HepG2 (cell line): ENCODE measurements at regions not wholly inside any gene's neighbourhood (a gene's known extent, or its start where the extent isn't known, plus 50 kb on each side); places are given as distances from the start of the nearest gene placed in this dataset.

Experiments used
- ATAC-seq: fragments of 200-7000 bp; cut with Tn5 transposase; 3 replicates; pipeline ENCODE4 v1.9.1; 2020; ENCODE audit warnings: mild to moderate bottlenecking, moderate library complexity
- BruUV-seq: library from RNA; stranded (reverse); fragments of 400-500 nt; replicated peaks from 2 replicates; lab custom pipeline; 2021; lab: Mats Ljungman, UMichigan
- CTCF ChIA-PET: fragments of 300-600 bp; formaldehyde crosslinking; extraction: SDS; loops from one replicate; lab custom pipeline; 2021; ENCODE audit warnings: low total read pairs, inconsistent platforms, low intra/inter-chr PET ratio; lab: Yijun Ruan, JAX
- POLR2A ChIA-PET: fragments of 350-600 bp; sonication (Branson Sonifier 250); formaldehyde crosslinking; loops from one replicate; lab custom pipeline; 2020; ENCODE audit warnings: antibody characterized with exemption, inconsistent platforms; lab: Yijun Ruan, JAX
- DNase-seq: peaks from one replicate; pipeline ENCODE4 v3.0.0-alpha.2; 2015; ENCODE audit warnings: low spot score
- FAIRE-seq: peaks from 3 replicates; lab custom pipeline; 2011; peaks lifted over from hg19 to GRCh38; lab: Jason Lieb, UNC
- H2AFZ ChIP-seq: one replicate; pipeline ENCODE4 v1.6.1; 2011; ENCODE audit warnings: low read length, inconsistent platforms
- H3K27ac ChIP-seq: fragments of 300-600 bp; 3 replicates; pipeline ENCODE4 v1.8.0; 2011; ENCODE audit warnings: mixed run types, mild to moderate bottlenecking, mixed read lengths, low read length, inconsistent platforms; ENCODE audit not compliant: insufficient read depth; ENCODE audit errors: extremely low read length
- H3K27me3 ChIP-seq, 2 experiments: fragments of 200-600 bp in 1 of 2; 2 replicates in 1 of 2; 3 replicates in 1 of 2; pipeline versions ENCODE4 v1.6.0 to v1.8.0; 2011; ENCODE audit warnings: low read length in 2 of 2, mild to moderate bottlenecking in 2 of 2, moderate library complexity in 2 of 2, inconsistent platforms in 1 of 2; ENCODE audit not compliant: insufficient read depth in 2 of 2, control insufficient read depth in 1 of 2
- H3K36me3 ChIP-seq, 2 experiments: fragments of 200-600 bp in 1 of 2; replicated peaks in 1 of 2; 2 replicates in 1 of 2; 3 replicates in 1 of 2; pipeline versions ENCODE4 v1.5.1 to v1.8.0; 2011; ENCODE audit warnings: low read length in 2 of 2, inconsistent platforms in 1 of 2; ENCODE audit not compliant: insufficient read depth in 2 of 2, control insufficient read depth in 1 of 2
- H3K4me1 ChIP-seq: 2 replicates; pipeline ENCODE4 v1.5.1; 2012; ENCODE audit warnings: low read length, inconsistent platforms; ENCODE audit not compliant: insufficient read depth
- H3K4me2 ChIP-seq: 2 replicates; pipeline ENCODE4 v1.6.0; 2011; ENCODE audit warnings: low read depth, low read length, inconsistent platforms
- H3K4me3 ChIP-seq, 3 experiments: fragments of 200-600 bp in 1 of 3; sonication (generic), shearing (Covaris generic) in 1 of 3; replicated peaks in 1 of 3; 2 replicates each; pipeline ENCODE4 v1.5.1; 2011 to 2016; ENCODE audit warnings: low read length in 3 of 3, inconsistent platforms in 2 of 3, low read depth in 2 of 3, mild to moderate bottlenecking in 2 of 3, control low read depth in 1 of 3, mixed read lengths in 1 of 3; ENCODE audit not compliant: insufficient read depth in 1 of 3
- H3K79me2 ChIP-seq: one replicate; pipeline ENCODE4 v1.6.1; 2011; ENCODE audit warnings: low read length, inconsistent platforms; ENCODE audit not compliant: insufficient read depth
- H3K9ac ChIP-seq: 2 replicates; pipeline ENCODE4 v1.6.0; 2011; ENCODE audit warnings: mild to moderate bottlenecking, low read depth, low read length, inconsistent platforms; ENCODE audit not compliant: insufficient read depth
- H3K9me3 ChIP-seq: 2 replicates; pipeline ENCODE4 v1.5.1; 2012; ENCODE audit warnings: mild to moderate bottlenecking, low read length
- H4K20me1 ChIP-seq: 2 replicates; pipeline ENCODE4 v1.6.0; 2011; ENCODE audit warnings: inconsistent platforms, mild to moderate bottlenecking, low read length, moderate library complexity; ENCODE audit not compliant: insufficient read depth
- AKAP8 ChIP-seq: sonication (generic); formaldehyde crosslinking; IDR thresholded peaks from 2 replicates; pipeline ENCODE4 v1.5.1; 2020; ENCODE audit warnings: mild to moderate bottlenecking, missing genetic modification reagents
- ATF7-NPFF ChIP-seq: sonication (generic); formaldehyde crosslinking; IDR thresholded peaks from 2 replicates; pipeline ENCODE4 v1.8.1; 2023; ENCODE audit warnings: mild to moderate bottlenecking, low read depth, missing genetic modification reagents, moderate library complexity
- CEBPB ChIP-seq: IDR thresholded peaks from 2 replicates; pipeline ENCODE4 v1.6.1; 2011; ENCODE audit warnings: low read depth, low read length, improper control_type of control experiment, borderline replicate concordance
- EP300 ChIP-seq, 3 experiments: sonication (generic) in 1 of 3; formaldehyde crosslinking in 1 of 3; IDR thresholded peaks; 2 replicates each; pipeline versions ENCODE4 v1.5.1 to v1.6.1; 2011 to 2020; ENCODE audit warnings: low read depth in 2 of 3, low read length in 2 of 3, borderline replicate concordance in 1 of 3, improper control_type of control experiment in 1 of 3, mild to moderate bottlenecking in 1 of 3, missing genetic modification reagents in 1 of 3, moderate library complexity in 1 of 3
- JUNB ChIP-seq: sonication (generic); formaldehyde crosslinking; IDR thresholded peaks from 2 replicates; pipeline ENCODE4 v1.8.0; 2022; ENCODE audit warnings: missing genetic modification reagents, mild to moderate bottlenecking, borderline replicate concordance
- RXRB ChIP-seq: IDR thresholded peaks from 2 replicates; pipeline ENCODE4 v1.6.1; 2016; ENCODE audit warnings: borderline replicate concordance, missing genetic modification reagents, missing compliant biosample characterization
- SIX4 ChIP-seq: sonication (generic); formaldehyde crosslinking; IDR thresholded peaks from 2 replicates; pipeline ENCODE4 v1.4.0; 2020; ENCODE audit warnings: missing genetic modification reagents
- SNAPC2 ChIP-seq: sonication (generic); formaldehyde crosslinking; IDR thresholded peaks from 2 replicates; pipeline ENCODE4 v1.8.1; 2022; ENCODE audit warnings: mild to moderate bottlenecking, missing genetic modification reagents
- SOX5 ChIP-seq: IDR thresholded peaks from 2 replicates; pipeline ENCODE4 v1.6.1; 2016; ENCODE audit warnings: borderline replicate concordance
- STAT5B ChIP-seq: sonication (generic); formaldehyde crosslinking; IDR thresholded peaks from 2 replicates; pipeline ENCODE4 v1.4.0; 2020; ENCODE audit warnings: missing genetic modification reagents
- TFDP2 ChIP-seq: sonication (generic); formaldehyde crosslinking; IDR thresholded peaks from 2 replicates; pipeline ENCODE4 v1.4.0; 2020; ENCODE audit warnings: missing genetic modification reagents
- ZBTB21 ChIP-seq: sonication (generic); formaldehyde crosslinking; IDR thresholded peaks from 2 replicates; pipeline ENCODE4 v1.4.0; 2020; ENCODE audit warnings: missing genetic modification reagents
- ZNF264 ChIP-seq: sonication (generic); formaldehyde crosslinking; IDR thresholded peaks from 2 replicates; pipeline ENCODE4 v1.4.0; 2020; ENCODE audit warnings: missing genetic modification reagents
- ZNF597 ChIP-seq: sonication (generic); formaldehyde crosslinking; IDR thresholded peaks from 2 replicates; pipeline ENCODE4 v1.5.0; 2020; ENCODE audit warnings: missing genetic modification reagents
- ZNF598 ChIP-seq: sonication (generic); formaldehyde crosslinking; IDR thresholded peaks from 2 replicates; pipeline ENCODE4 v1.5.1; 2020; ENCODE audit warnings: mild to moderate bottlenecking, missing genetic modification reagents, borderline replicate concordance
- WGBS: methylation state at CpG from one replicate; pipeline ENCODE4 v1.1.6; 2017; ENCODE audit warnings: low lambda C conversion rate; 5-methylcytosine and 5-hydroxymethylcytosine counted together
- in situ Hi-C: cut with HindIII; loops from 2 replicates; pipeline ENCODE4 v1.10.0; 2017; ENCODE audit warnings: low pct_unique_long_range_greater_than_20kb; ENCODE audit not compliant: extremely low pct_ligation_motif_present
- intact Hi-C: fragments of 100-400 bp; cut with micrococcal nuclease; formaldehyde crosslinking; loops from one replicate; pipeline ENCODE4 v1.10.0; 2022; ENCODE audit not compliant: unreplicated experiment

- in situ Hi-C loops = no loop called here
- BruUV-seq = no TSS peak
- Histone ChIP-seq H3K9ac (no peak overlapping the region), H3K27me3 (peaks cover 2 to 48% of the 10 kb centered on the region in 2 experiments; a peak in 3 of 5 replicates), H4K20me1 (no peaks in the 10 kb centered on the region), H3K4me3 (no peak overlapping the region), H3K4me2 (no peak overlapping the region), H3K79me2 (no peaks in the 10 kb centered on the region), H3K9me3 (no peaks in the 10 kb centered on the region), H3K4me1 (no peaks in the 10 kb centered on the region), H3K27ac (no peak overlapping the region), H3K36me3 (no peaks in the 10 kb centered on the region), H2AFZ (no peak overlapping the region)
- POLR2A ChIA-PET = interaction anchor here (1.0 kb wide), 1 partner anchor 37 kb away, joined by 3 read pairs; no protein-coding TSS in a partner anchor
- intact Hi-C loops = no loop called here
- CTCF ChIA-PET = no interaction called here
- no peak for FAIRE-seq
- DNase-seq = no peak
- no peak for ATAC-seq
- peak; percentile 50; the same call in 1 of the 2 replicates for TF ChIP-seq CEBPB
- no peak for TF ChIP-seq ZNF597 (CRISPR knock-in tag)
- TF ChIP-seq SIX4 (CRISPR knock-in tag) = no peak
- no peak for TF ChIP-seq ZBTB21 (CRISPR knock-in tag)
- WGBS = 45% methylated on average over 5 of the region's 5 CpGs
Measured at GRCh38 chr9:124185413-124185812, 72.3 kb upstream of the NEK6 start.

GRCh38 chr9:124187311-124187710 is 70.4 kb upstream of the NEK6 start:
- in situ Hi-C loops (no loop called here), intact Hi-C loops (no loop called here)
- Histone ChIP-seq H3K4me1 (peaks cover 9% of the 10 kb centered on the region; the same call in 1 of the 2 replicates), H3K36me3 (no peaks in the 10 kb centered on the region), H3K79me2 (no peaks in the 10 kb centered on the region), H3K27me3 (peaks cover 0 to 43% of the 10 kb centered on the region in 2 experiments; a peak in 3 of 5 replicates), H3K27ac (no peak overlapping the region), H2AFZ (no peak overlapping the region), H4K20me1 (no peaks in the 10 kb centered on the region), H3K4me3 (no peak overlapping the region), H3K9ac (no peak overlapping the region), H3K4me2 (no peak overlapping the region), H3K9me3 (no peaks in the 10 kb centered on the region)
- TF ChIP-seq SOX5 (CRISPR knock-in tag) (no peak), AKAP8 (CRISPR knock-in tag) (no peak), ZNF598 (CRISPR knock-in tag) (no peak), SNAPC2 (CRISPR knock-in tag) (no peak), EP300 (IDR thresholded peaks at IDR 0.05; ENCODE audit: low read depth in 2 of 2, low read length in 2 of 2) (no peak), EP300 (CRISPR knock-in tag; IDR thresholded peaks at IDR 0.05; ENCODE audit: borderline replicate concordance) (no peak), ZNF264 (no peak), ATF7-NPFF (CRISPR knock-in tag) (no peak), RXRB (CRISPR knock-in tag) (no peak), STAT5B (CRISPR knock-in tag) (no peak), TFDP2 (CRISPR knock-in tag) (no peak), JUNB (no peak)
- POLR2A ChIA-PET = no interaction called here
- DNase-seq (no peak), FAIRE-seq (no peak), ATAC-seq (no peak)
- WGBS = 11% methylated on average over 3 of the region's 3 CpGs
- CTCF ChIA-PET = no interaction called here
- BruUV-seq = no TSS peak
